GM06990 (cell line): ENCODE measurements at regions not wholly inside any gene's neighbourhood (a gene's known extent, or its start where the extent isn't known, plus 50 kb on each side); places are given as distances from the start of the nearest gene placed in this dataset.

Source experiments
- DNase-seq: peaks from one replicate; pipeline ENCODE4 v3.0.0-alpha.2; 2011; ENCODE audit not compliant: insufficient read length; ENCODE audit errors: extremely low read depth
- H3K27me3 ChIP-seq: replicated peaks from 2 replicates; pipeline ENCODE4 v1.6.0; 2011; ENCODE audit warnings: low read length; ENCODE audit not compliant: control insufficient read depth, insufficient read depth
- H3K36me3 ChIP-seq: 2 replicates; pipeline ENCODE4 v1.5.1; 2011; ENCODE audit warnings: low read length; ENCODE audit not compliant: control insufficient read depth, insufficient read depth
- H3K4me3 ChIP-seq: replicated peaks from 2 replicates; pipeline ENCODE4 v1.5.1; 2011; ENCODE audit warnings: low read depth, mild to moderate bottlenecking, control low read depth, low read length
- TF ChIP-seq, protein P1 (sequence below): IDR thresholded peaks from 2 replicates; pipeline ENCODE4 v1.5.1; 2011; ENCODE audit warnings: low read length, control low read depth, mild to moderate bottlenecking, inconsistent platforms; ENCODE audit not compliant: insufficient read depth, poor library complexity, severe bottlenecking

GRCh38 chrX:11996810-11997209 lies 141.5 kb upstream of the FRMPD4 start:
- H3K27me3 ChIP-seq = no peaks in the 10 kb centered on the region
- TF ChIP-seq, protein P1, sequence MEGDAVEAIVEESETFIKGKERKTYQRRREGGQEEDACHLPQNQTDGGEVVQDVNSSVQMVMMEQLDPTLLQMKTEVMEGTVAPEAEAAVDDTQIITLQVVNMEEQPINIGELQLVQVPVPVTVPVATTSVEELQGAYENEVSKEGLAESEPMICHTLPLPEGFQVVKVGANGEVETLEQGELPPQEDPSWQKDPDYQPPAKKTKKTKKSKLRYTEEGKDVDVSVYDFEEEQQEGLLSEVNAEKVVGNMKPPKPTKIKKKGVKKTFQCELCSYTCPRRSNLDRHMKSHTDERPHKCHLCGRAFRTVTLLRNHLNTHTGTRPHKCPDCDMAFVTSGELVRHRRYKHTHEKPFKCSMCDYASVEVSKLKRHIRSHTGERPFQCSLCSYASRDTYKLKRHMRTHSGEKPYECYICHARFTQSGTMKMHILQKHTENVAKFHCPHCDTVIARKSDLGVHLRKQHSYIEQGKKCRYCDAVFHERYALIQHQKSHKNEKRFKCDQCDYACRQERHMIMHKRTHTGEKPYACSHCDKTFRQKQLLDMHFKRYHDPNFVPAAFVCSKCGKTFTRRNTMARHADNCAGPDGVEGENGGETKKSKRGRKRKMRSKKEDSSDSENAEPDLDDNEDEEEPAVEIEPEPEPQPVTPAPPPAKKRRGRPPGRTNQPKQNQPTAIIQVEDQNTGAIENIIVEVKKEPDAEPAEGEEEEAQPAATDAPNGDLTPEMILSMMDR = no peak
- no peaks in the 10 kb centered on the region for H3K36me3 ChIP-seq

DNA sequence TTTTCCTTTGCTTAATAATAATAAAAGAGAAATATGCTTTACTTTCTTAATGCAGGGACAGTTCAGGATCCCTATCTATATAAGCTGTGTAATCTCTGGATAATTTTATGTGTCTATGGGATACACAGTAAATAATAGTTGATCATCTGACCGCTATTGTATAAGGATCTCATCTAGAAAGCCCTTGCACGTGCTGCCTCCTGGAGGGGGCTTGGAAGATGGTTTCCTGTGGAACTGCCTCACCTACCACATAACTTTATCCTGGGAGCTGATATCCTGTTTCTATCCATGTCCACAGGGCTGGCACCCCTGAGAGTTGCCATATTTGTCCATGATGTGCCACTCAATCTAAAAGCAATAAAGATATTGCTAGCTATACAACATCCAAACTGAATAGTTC lies 139.3 kb upstream of the FRMPD4 start:
- H3K27me3 ChIP-seq = no peaks in the 10 kb centered on the region
- H3K4me3 ChIP-seq = no peak overlapping the region
- DNase-seq = no peak
- no peaks in the 10 kb centered on the region for H3K36me3 ChIP-seq
- TF ChIP-seq, protein P1 = no peak

More at GRCh38 chrX:11996810-11997209, 141.5 kb upstream of the FRMPD4 start:
- DNase-seq = no peak
- H3K4me3 ChIP-seq = no peak overlapping the region

GRCh38 chrX:12002876-12003275 lies 135.4 kb upstream of the FRMPD4 start:
- TF ChIP-seq, protein P1 = no peak
- DNase-seq = no peak

GRCh38 chrX:12007881-12008280 lies 130.4 kb upstream of the FRMPD4 start:
- no peak overlapping the region for H3K4me3 ChIP-seq
- TF ChIP-seq, protein P1 = no peak
- DNase-seq = no peak
- no peaks in the 10 kb centered on the region for H3K27me3 ChIP-seq
- no peaks in the 10 kb centered on the region for H3K36me3 ChIP-seq

More at GRCh38 chrX:12002876-12003275, 135.4 kb upstream of the FRMPD4 start:
- Histone ChIP-seq H3K36me3 (no peaks in the 10 kb centered on the region), H3K27me3 (no peaks in the 10 kb centered on the region), H3K4me3 (no peak overlapping the region)

DNA sequence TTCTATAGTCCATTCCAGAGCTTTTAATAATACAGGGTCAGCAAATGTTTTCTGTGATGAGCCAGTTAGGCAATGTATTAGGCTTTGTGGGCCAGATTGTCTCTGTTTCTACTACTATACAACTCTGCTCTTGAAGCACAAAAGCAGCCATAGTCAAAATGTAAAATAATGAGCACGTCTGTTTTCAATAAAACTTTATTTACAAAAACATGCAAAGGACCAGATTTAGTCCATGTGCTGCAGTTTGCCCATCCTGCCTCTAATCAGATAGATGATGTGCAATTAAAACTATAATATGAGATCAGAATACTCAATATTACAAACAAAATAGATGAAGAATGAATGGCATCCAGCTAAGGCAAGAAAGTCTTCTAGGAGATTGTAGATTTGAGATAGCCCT lies 127.8 kb upstream of the FRMPD4 start:
- Histone ChIP-seq H3K36me3 (no peaks in the 10 kb centered on the region), H3K27me3 (no peaks in the 10 kb centered on the region), H3K4me3 (no peak overlapping the region)
- TF ChIP-seq, protein P1 = no peak
- DNase-seq = no peak

DNA sequence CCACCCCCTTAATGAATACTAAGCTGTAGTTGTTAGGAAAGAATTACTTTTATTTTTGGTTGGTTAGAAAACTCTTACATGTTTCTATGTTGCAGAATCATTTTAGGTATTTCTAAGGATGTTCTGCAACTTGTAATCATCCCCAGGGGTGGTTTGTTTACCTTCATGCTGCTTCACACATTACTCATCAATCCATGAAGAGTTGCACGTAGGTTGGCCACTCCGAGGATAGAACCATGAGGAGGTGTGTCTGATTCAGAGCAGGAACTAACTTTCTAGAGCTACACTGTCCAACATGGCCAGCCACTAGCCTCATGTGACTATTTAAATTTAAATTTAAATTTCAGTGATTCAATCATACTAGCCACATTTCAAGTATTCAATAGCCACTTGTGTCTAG lies 127.2 kb upstream of the FRMPD4 start:
- no peak for DNase-seq
- TF ChIP-seq, protein P1 = no peak
- no peaks in the 10 kb centered on the region for H3K36me3 ChIP-seq
- no peaks in the 10 kb centered on the region for H3K27me3 ChIP-seq
- H3K4me3 ChIP-seq = no peak overlapping the region
